Caco-2 (cell line): ENCODE measurements at regions not wholly inside any gene's neighbourhood (a gene's known extent, or its start where the extent isn't known, plus 50 kb on each side); places are given as distances from the start of the nearest gene placed in this dataset.

ENCODE experiments used
- BruUV-seq: library from RNA; stranded (reverse); fragments of 400-500 nt; replicated peaks from 2 replicates; lab custom pipeline; 2021; lab: Mats Ljungman, UMichigan
- CTCF ChIA-PET: fragments of 300-600 bp; sonication (Branson Sonifier 250); formaldehyde crosslinking; loops from one replicate; lab custom pipeline; 2022; ENCODE audit warnings: antibody characterized with exemption; lab: Charles Lee
- POLR2A ChIA-PET: fragments of 300-600 bp; sonication (Branson Sonifier 250); formaldehyde crosslinking; loops from one replicate; lab custom pipeline; 2022; ENCODE audit warnings: antibody characterized with exemption; lab: Charles Lee
- DNase-seq, 2 experiments: peaks; one replicate each; pipeline versions ENCODE4 v3.0.0 to v3.0.0-alpha.2; 2020 to 2022
- H3K27me3 ChIP-seq: replicated peaks from 2 replicates; pipeline ENCODE4 v1.6.0; 2011; ENCODE audit warnings: low read length; ENCODE audit not compliant: control insufficient read depth, insufficient read depth
- H3K36me3 ChIP-seq: 2 replicates; pipeline ENCODE4 v1.5.1; 2011; ENCODE audit warnings: low read length; ENCODE audit not compliant: control insufficient read depth, insufficient read depth
- H3K4me1 ChIP-seq: fragments of 250-450 bp; sonication (Bioruptor Pico); 2 replicates; pipeline ENCODE4 v1.5.1; 2020; ENCODE audit warnings: mild to moderate bottlenecking
- H3K4me3 ChIP-seq: 2 replicates; pipeline ENCODE4 v1.5.1; 2011; ENCODE audit warnings: low read depth, mild to moderate bottlenecking, control low read depth, low read length
- H3K9me3 ChIP-seq: fragments of 250-450 bp; sonication (Bioruptor Pico); 2 replicates; pipeline ENCODE4 v1.5.1; 2020; ENCODE audit warnings: mild to moderate bottlenecking, moderate library complexity
- H3K27ac Mint-ChIP-seq: one replicate; pipeline ENCODE4 v1.8.0; 2022; ENCODE audit warnings: mixed read lengths; ENCODE audit not compliant: unreplicated experiment
- H3K27me3 Mint-ChIP-seq: one replicate; pipeline ENCODE4 v1.8.0; 2022; ENCODE audit warnings: mixed read lengths; ENCODE audit not compliant: insufficient read depth, unreplicated experiment
- H3K36me3 Mint-ChIP-seq: one replicate; pipeline ENCODE4 v1.8.0; 2022; ENCODE audit warnings: mild to moderate bottlenecking, mixed read lengths; ENCODE audit not compliant: insufficient read depth, unreplicated experiment
- H3K4me1 Mint-ChIP-seq: one replicate; pipeline ENCODE4 v1.8.0; 2022; ENCODE audit warnings: low read depth, mixed read lengths; ENCODE audit not compliant: unreplicated experiment
- H3K4me3 Mint-ChIP-seq: one replicate; pipeline ENCODE4 v1.8.0; 2022; ENCODE audit warnings: mild to moderate bottlenecking, moderate library complexity, mixed read lengths; ENCODE audit not compliant: unreplicated experiment
- H3K9me3 Mint-ChIP-seq: one replicate; pipeline ENCODE4 v1.8.0; 2022; ENCODE audit warnings: mixed read lengths; ENCODE audit not compliant: unreplicated experiment
- intact Hi-C: fragments of 100-400 bp; cut with micrococcal nuclease; formaldehyde crosslinking; loops from one replicate; pipeline ENCODE4 v1.10.0; 2022; ENCODE audit not compliant: unreplicated experiment
- TF ChIP-seq, protein P1 (sequence below), 2 experiments: fragments of 200-600 bp in 1 of 2; IDR thresholded peaks; 1 replicate in 1 of 2; 2 replicates in 1 of 2; pipeline versions ENCODE4 v1.5.1 to v1.8.0; 2011 to 2022; ENCODE audit warnings: antibody characterized with exemption in 1 of 2, control low read depth in 1 of 2, inconsistent platforms in 1 of 2, low read depth in 1 of 2, low read length in 1 of 2, mild to moderate bottlenecking in 1 of 2, moderate library complexity in 1 of 2; ENCODE audit not compliant: insufficient read depth in 1 of 2, severe bottlenecking in 1 of 2, unreplicated experiment in 1 of 2

DNA sequence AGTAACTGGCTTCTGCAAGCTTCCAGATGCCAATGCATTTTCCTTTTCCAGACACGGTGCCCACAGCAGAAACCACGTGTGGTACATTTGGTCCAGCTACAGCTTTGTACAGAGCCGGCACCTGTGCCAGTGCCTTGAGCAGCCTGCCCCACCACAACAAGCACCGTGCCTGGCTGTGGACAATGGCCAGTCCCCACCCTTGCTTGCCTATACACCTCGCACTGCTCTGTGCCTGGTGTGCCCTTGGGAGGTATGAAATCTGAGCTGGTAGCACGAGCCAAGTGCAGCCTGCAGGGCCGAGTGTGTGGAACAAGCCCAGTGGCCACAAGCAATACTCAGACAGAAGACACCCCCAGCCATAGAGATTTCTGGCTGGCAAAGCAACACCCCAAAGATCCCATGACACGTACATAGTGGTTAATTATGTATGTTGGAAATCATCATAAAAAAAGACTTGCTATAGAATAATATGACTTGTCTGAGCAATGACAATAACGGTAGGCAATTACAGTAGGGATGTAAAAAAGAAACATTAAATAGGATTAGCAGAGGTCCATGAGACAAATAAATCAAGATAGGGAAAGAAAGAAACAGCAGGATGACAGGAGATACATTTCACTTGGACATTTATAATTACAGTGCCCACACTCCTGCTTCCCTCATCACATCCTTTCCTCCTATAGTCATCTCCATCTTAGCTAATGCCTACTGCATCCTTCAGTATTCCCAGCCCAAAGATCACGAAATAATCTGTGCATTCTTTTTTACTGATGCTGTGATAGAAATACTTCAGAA lies 1399.5 kb downstream of the PCDH9 start:
- Mint-ChIP-seq H3K4me3 (no peak overlapping the region), H3K27me3 (no peaks in the 10 kb centered on the region), H3K4me1 (no peaks in the 10 kb centered on the region), H3K36me3 (no peaks in the 10 kb centered on the region), H3K27ac (no peak overlapping the region), H3K9me3 (no peaks in the 10 kb centered on the region)
- intact Hi-C loops, result no loop called here
- Histone ChIP-seq H3K4me1 (no peaks in the 10 kb centered on the region), H3K36me3 (no peaks in the 10 kb centered on the region), H3K9me3 (no peaks in the 10 kb centered on the region), H3K27me3 (no peaks in the 10 kb centered on the region), H3K4me3 (no peak overlapping the region)
- no peak for DNase-seq
- TF ChIP-seq, protein P1, sequence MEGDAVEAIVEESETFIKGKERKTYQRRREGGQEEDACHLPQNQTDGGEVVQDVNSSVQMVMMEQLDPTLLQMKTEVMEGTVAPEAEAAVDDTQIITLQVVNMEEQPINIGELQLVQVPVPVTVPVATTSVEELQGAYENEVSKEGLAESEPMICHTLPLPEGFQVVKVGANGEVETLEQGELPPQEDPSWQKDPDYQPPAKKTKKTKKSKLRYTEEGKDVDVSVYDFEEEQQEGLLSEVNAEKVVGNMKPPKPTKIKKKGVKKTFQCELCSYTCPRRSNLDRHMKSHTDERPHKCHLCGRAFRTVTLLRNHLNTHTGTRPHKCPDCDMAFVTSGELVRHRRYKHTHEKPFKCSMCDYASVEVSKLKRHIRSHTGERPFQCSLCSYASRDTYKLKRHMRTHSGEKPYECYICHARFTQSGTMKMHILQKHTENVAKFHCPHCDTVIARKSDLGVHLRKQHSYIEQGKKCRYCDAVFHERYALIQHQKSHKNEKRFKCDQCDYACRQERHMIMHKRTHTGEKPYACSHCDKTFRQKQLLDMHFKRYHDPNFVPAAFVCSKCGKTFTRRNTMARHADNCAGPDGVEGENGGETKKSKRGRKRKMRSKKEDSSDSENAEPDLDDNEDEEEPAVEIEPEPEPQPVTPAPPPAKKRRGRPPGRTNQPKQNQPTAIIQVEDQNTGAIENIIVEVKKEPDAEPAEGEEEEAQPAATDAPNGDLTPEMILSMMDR (IDR thresholded peaks at IDR 0.05; ENCODE audit: insufficient read depth in 1 of 2, low read depth in 1 of 2, low read length in 1 of 2, severe bottlenecking in 1 of 2, unreplicated experiment in 1 of 2), result no peak
- ChIA-PET POLR2A (no interaction called here), CTCF (no interaction called here)
- no TSS peak for BruUV-seq

DNA sequence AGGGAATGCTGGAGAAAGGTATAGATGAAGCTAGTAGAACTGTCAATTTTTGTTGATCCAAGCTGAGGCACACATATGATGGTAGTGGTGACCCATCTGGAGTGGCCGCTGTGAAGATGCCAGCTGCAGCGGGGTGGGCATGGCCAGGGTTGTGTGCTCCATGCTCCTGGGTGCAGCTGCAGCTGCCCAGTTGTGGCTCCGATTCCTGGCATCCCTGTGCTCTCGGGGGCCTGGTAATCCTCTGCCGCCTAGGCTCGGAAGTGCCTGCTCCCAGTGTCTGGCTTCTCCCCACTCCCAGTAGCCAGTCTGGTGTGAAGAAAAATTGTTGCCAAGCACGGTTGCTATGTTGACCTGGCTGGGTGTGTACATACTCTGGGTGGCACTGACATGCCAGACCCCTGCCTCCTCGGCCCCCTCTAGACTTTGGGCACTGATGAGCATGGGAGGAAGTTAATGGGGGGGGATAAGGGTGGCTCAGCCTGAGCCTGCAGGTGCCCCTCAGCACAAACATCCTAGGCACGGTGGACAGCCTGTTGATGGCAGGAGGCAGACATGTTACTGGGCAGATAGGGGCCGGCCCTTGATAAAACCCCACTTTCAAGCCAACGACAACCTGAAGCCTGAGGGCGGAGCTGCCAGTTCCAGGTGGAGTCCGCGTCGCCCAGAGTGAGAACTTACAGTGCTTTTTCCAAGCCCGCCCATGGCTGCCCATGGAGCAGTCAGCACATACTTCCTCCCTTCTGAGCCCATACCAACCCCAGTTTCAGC lies 1400.7 kb downstream of the PCDH9 start:
- Mint-ChIP-seq H3K27me3 (no peaks in the 10 kb centered on the region), H3K4me3 (no peak overlapping the region), H3K36me3 (no peaks in the 10 kb centered on the region), H3K9me3 (no peaks in the 10 kb centered on the region), H3K4me1 (no peaks in the 10 kb centered on the region), H3K27ac (no peak overlapping the region)
- CTCF ChIA-PET, result no interaction called here
- Histone ChIP-seq H3K9me3 (no peaks in the 10 kb centered on the region), H3K4me1 (no peaks in the 10 kb centered on the region), H3K4me3 (no peak overlapping the region), H3K27me3 (no peaks in the 10 kb centered on the region), H3K36me3 (no peaks in the 10 kb centered on the region)
- TF ChIP-seq, protein P1 (IDR thresholded peaks at IDR 0.05; ENCODE audit: insufficient read depth in 1 of 2, low read depth in 1 of 2, low read length in 1 of 2, severe bottlenecking in 1 of 2, unreplicated experiment in 1 of 2), result no peak
- intact Hi-C loops, result no loop called here
- BruUV-seq, result no TSS peak
- POLR2A ChIA-PET, result no interaction called here
- no peak for DNase-seq

DNA sequence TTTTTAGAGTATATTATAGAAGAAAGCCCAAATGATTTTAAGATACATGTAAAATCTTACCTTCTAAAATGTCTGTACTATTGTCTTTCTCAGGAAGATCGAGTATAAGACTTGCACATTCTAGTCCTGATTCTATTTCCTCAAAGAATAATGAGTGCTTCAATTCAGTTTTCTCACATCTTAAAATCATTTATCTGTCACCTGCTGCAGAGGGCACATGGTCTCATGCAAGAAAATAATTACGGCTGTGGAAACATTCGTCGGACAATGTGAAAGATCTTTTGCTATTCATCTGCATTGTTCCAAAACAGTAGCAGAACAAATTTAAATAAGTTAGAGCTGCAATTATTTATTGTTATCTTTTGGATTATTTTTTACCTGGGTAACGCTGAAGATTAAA lies 1403.5 kb downstream of the PCDH9 start:
- H3K4me3 Mint-ChIP-seq, result no peak overlapping the region
- Histone ChIP-seq H3K4me3 (no peak overlapping the region), H3K4me1 (no peaks in the 10 kb centered on the region), H3K9me3 (no peaks in the 10 kb centered on the region), H3K27me3 (no peaks in the 10 kb centered on the region), H3K36me3 (no peaks in the 10 kb centered on the region)
- no TSS peak for BruUV-seq
- H3K9me3 Mint-ChIP-seq, result no peaks in the 10 kb centered on the region
- H3K27me3 Mint-ChIP-seq, result no peaks in the 10 kb centered on the region
- no peak for DNase-seq
- H3K36me3 Mint-ChIP-seq, result no peaks in the 10 kb centered on the region
- no peaks in the 10 kb centered on the region for H3K4me1 Mint-ChIP-seq
- CTCF ChIA-PET, result no interaction called here
- H3K27ac Mint-ChIP-seq, result no peak overlapping the region
- TF ChIP-seq, protein P1 (IDR thresholded peaks at IDR 0.05; ENCODE audit: insufficient read depth in 1 of 2, low read depth in 1 of 2, low read length in 1 of 2, severe bottlenecking in 1 of 2, unreplicated experiment in 1 of 2), result no peak
- POLR2A ChIA-PET, result no interaction called here
- intact Hi-C loops, result no loop called here
